ENCODE measurements at regions not wholly inside any gene's neighbourhood (a gene's known extent, or its start where the extent isn't known, plus 50 kb on each side); places are given as distances from the start of the nearest gene placed in this dataset.

DNA sequence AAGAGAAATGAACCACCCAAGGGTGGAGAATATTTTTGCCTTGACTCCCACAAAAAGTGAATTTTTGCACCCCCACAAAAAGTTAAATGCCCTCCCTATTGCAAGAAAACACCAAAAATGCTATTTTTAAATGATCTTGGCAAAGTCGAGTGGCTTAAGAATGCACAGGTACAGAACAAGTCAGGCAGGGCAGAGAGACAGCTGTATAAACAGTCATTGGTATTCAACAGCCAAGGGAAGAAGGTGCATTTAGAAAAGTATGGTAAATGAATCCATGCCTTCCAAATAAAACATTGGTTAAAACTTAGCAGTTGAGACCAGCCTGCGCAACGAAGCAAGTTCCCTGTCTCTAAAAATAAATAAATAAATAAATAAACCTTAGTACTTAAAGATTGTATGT is 169.3 kb downstream of the CHIC2 start:
- TF ChIP-seq POLR2A (IDR thresholded peaks at IDR 0.05) (no peak), CTCF (IDR thresholded peaks at IDR 0.05) (no peak)
